ENCODE measurements at regions not wholly inside any gene's neighbourhood (a gene's known extent, or its start where the extent isn't known, plus 50 kb on each side); places are given as distances from the start of the nearest gene placed in this dataset.
"Not testable (repeated sequence)": the region's sequence is repeated elsewhere in the genome, so short reads cannot be mapped to it uniquely, and the experiment has no call there.

- no peak for DNase-seq (ENCODE audit: low spot score)
Measured at GRCh38 chr13:22933571-22934181, 247.1 kb upstream of the SGCG start.

- DNase-seq (ENCODE audit: low spot score) = no peak
Measured at GRCh38 chr13:22934744-22935523, 245.8 kb upstream of the SGCG start.

- DNase-seq (ENCODE audit: low spot score) = no peak
Measured at GRCh38 chr13:22936228-22936627, 244.6 kb upstream of the SGCG start.

- DNase-seq (ENCODE audit: low spot score) = no peak
Measured at GRCh38 chr13:22937241-22937640, 243.5 kb upstream of the SGCG start.

- no peak for DNase-seq (ENCODE audit: low spot score)
Measured at GRCh38 chr13:22937953-22938352, 242.8 kb upstream of the SGCG start.

GRCh38 chr13:22938576-22938975 lies 242.2 kb upstream of the SGCG start:
- DNase-seq (ENCODE audit: low spot score) = no peak

GRCh38 chr13:22939157-22939556 lies 241.6 kb upstream of the SGCG start:
- DNase-seq (ENCODE audit: low spot score) = no peak

- DNase-seq (ENCODE audit: low spot score) = no peak
Measured at GRCh38 chr13:22940090-22940710, 240.6 kb upstream of the SGCG start.

- no peak for DNase-seq (ENCODE audit: low spot score)
Measured at GRCh38 chr13:22940736-22941135, 240.0 kb upstream of the SGCG start.

- not testable (repeated sequence) for DNase-seq (ENCODE audit: low spot score)
Measured at GRCh38 chr13:22941495-22941894, 239.3 kb upstream of the SGCG start.

GRCh38 chr13:22942831-22943230 lies 237.9 kb upstream of the SGCG start:
- DNase-seq (ENCODE audit: low spot score) = not testable (repeated sequence)

GRCh38 chr13:22944378-22944777 lies 236.4 kb upstream of the SGCG start:
- no peak for DNase-seq (ENCODE audit: low spot score)

GRCh38 chr13:22945321-22946226 lies 235.2 kb upstream of the SGCG start:
- DNase-seq (ENCODE audit: low spot score) = no peak

- DNase-seq (ENCODE audit: low spot score) = no peak
Measured at GRCh38 chr13:22948421-22948820, 232.4 kb upstream of the SGCG start.

- not testable (repeated sequence) for DNase-seq (ENCODE audit: low spot score)
Measured at GRCh38 chr13:22952018-22952417, 228.8 kb upstream of the SGCG start.

- DNase-seq (ENCODE audit: low spot score) = not testable (repeated sequence)
Measured at GRCh38 chr13:22955147-22955546, 225.6 kb upstream of the SGCG start.

GRCh38 chr13:22956456-22957115 lies 224.2 kb upstream of the SGCG start:
- not testable (repeated sequence) for DNase-seq (ENCODE audit: low spot score)

- DNase-seq (ENCODE audit: low spot score) = not testable (repeated sequence)
Measured at GRCh38 chr13:22959859-22960258, 220.9 kb upstream of the SGCG start.

- no peak for DNase-seq (ENCODE audit: low spot score)
Measured at GRCh38 chr13:22960827-22961226, 220.0 kb upstream of the SGCG start.

- not testable (repeated sequence) for DNase-seq (ENCODE audit: low spot score)
Measured at GRCh38 chr13:22961342-22961741, 219.4 kb upstream of the SGCG start.

Data from SK-N-DZ (cell line).